DOHH2 (cell line): ENCODE measurements at regions not wholly inside any gene's neighbourhood (a gene's known extent, or its start where the extent isn't known, plus 50 kb on each side); places are given as distances from the start of the nearest gene placed in this dataset.

Experiments used
- H3F3A ChIP-seq: fragments of 200-600 bp; sonication (generic), shearing (Covaris generic); 2 replicates; pipeline ENCODE4 v1.6.0; 2016; ENCODE audit warnings: antibody characterized with exemption, mild to moderate bottlenecking; ENCODE audit not compliant: control insufficient read depth, insufficient read depth
- H3K27ac ChIP-seq: fragments of 200-600 bp; sonication (generic); 2 replicates; pipeline ENCODE4 v1.5.1; 2014; ENCODE audit warnings: low read depth, mild to moderate bottlenecking, low read length, moderate library complexity
- H3K27me3 ChIP-seq: fragments of 200-600 bp; sonication (generic); 2 replicates; pipeline ENCODE4 v1.6.1; 2014; ENCODE audit warnings: mild to moderate bottlenecking, low read length, mixed read lengths; ENCODE audit not compliant: control insufficient read depth
- H3K36me3 ChIP-seq: fragments of 200-600 bp; sonication (generic); 2 replicates; pipeline ENCODE4 v1.6.1; 2014; ENCODE audit warnings: mild to moderate bottlenecking, low read length, moderate library complexity, mixed read lengths; ENCODE audit not compliant: control insufficient read depth
- H3K4me1 ChIP-seq: fragments of 200-600 bp; sonication (generic); 2 replicates; pipeline ENCODE4 v1.6.1; 2014; ENCODE audit warnings: mild to moderate bottlenecking, low read length, mixed read lengths; ENCODE audit not compliant: control insufficient read depth
- H3K4me2 ChIP-seq: fragments of 200-600 bp; sonication (generic); 2 replicates; pipeline ENCODE4 v1.6.0; 2014; ENCODE audit warnings: mild to moderate bottlenecking, low read length, moderate library complexity
- H3K4me3 ChIP-seq: fragments of 200-600 bp; sonication (generic); 2 replicates; pipeline ENCODE4 v1.5.1; 2014; ENCODE audit warnings: mild to moderate bottlenecking, low read length, mixed read lengths
- H3K79me2 ChIP-seq: fragments of 200-600 bp; sonication (generic); 2 replicates; pipeline ENCODE4 v1.6.1; 2014; ENCODE audit warnings: mild to moderate bottlenecking, low read length, mixed read lengths; ENCODE audit not compliant: control insufficient read depth
- H3K9me2 ChIP-seq: fragments of 200-600 bp; sonication (generic); replicated peaks from 2 replicates; pipeline ENCODE4 v1.6.1; 2014; ENCODE audit warnings: mild to moderate bottlenecking, low read length, mixed read lengths; ENCODE audit not compliant: control insufficient read depth
- H3K9me3 ChIP-seq: fragments of 200-600 bp; sonication (generic); 2 replicates; pipeline ENCODE4 v1.6.1; 2014; ENCODE audit warnings: antibody characterized with exemption, low read length, mixed read lengths; ENCODE audit not compliant: control insufficient read depth, insufficient read depth
- H4K20me1 ChIP-seq: fragments of 200-600 bp; sonication (generic); 2 replicates; pipeline ENCODE4 v1.6.0; 2014; ENCODE audit warnings: low read depth, mild to moderate bottlenecking, antibody characterized with exemption, low read length, moderate library complexity; ENCODE audit not compliant: control insufficient read depth, insufficient read depth
- EZH2phosphoT487 ChIP-seq: fragments of 200-600 bp; sonication (generic); IDR thresholded peaks from 2 replicates; pipeline ENCODE4 v1.6.1; 2017; ENCODE audit warnings: borderline replicate concordance, mild to moderate bottlenecking, antibody characterized with exemption, low read length, moderate library complexity, mixed read lengths
- TF ChIP-seq, protein P1 (sequence below): fragments of 200-600 bp; sonication (generic); IDR thresholded peaks from one replicate; pipeline ENCODE4 v1.5.1; 2014; ENCODE audit warnings: antibody characterized with exemption, mild to moderate bottlenecking, low read depth, low read length; ENCODE audit not compliant: poor library complexity, severe bottlenecking

DNA sequence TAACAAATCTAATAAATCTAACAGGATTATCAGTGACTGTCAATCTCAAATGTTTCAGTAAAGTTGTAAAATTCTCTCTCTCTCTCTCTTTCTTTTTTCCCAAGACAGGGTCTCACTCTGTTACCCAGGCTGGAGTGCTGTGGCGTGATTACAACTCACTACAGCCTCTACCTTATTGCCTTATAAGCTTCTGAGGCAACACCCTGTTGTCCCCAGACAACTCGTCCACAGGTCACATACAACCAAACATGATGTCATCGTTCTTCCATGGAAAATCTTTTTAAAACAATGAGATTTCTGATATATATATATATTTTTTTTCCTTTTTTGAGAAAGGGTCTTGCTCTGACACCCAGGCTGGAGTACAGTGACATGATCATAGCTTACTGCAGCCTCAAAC lies 151.4 kb upstream of the RGS6 start:
- Histone ChIP-seq H3K9me2 (no peaks in the 10 kb centered on the region), H4K20me1 (no peaks in the 10 kb centered on the region), H3K27me3 (no peaks in the 10 kb centered on the region), H3K36me3 (no peaks in the 10 kb centered on the region), H3F3A (no peaks in the 10 kb centered on the region), H3K9me3 (no peaks in the 10 kb centered on the region), H3K4me1 (no peaks in the 10 kb centered on the region), H3K79me2 (no peaks in the 10 kb centered on the region), H3K4me3 (no peak overlapping the region), H3K27ac (no peak overlapping the region), H3K4me2 (no peak overlapping the region)
- TF ChIP-seq EZH2phosphoT487: no peak
- TF ChIP-seq, protein P1, sequence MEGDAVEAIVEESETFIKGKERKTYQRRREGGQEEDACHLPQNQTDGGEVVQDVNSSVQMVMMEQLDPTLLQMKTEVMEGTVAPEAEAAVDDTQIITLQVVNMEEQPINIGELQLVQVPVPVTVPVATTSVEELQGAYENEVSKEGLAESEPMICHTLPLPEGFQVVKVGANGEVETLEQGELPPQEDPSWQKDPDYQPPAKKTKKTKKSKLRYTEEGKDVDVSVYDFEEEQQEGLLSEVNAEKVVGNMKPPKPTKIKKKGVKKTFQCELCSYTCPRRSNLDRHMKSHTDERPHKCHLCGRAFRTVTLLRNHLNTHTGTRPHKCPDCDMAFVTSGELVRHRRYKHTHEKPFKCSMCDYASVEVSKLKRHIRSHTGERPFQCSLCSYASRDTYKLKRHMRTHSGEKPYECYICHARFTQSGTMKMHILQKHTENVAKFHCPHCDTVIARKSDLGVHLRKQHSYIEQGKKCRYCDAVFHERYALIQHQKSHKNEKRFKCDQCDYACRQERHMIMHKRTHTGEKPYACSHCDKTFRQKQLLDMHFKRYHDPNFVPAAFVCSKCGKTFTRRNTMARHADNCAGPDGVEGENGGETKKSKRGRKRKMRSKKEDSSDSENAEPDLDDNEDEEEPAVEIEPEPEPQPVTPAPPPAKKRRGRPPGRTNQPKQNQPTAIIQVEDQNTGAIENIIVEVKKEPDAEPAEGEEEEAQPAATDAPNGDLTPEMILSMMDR: no peak

GRCh38 chr14:71783088-71783487 lies 149.1 kb upstream of the RGS6 start:
- Histone ChIP-seq H3K79me2 (no peaks in the 10 kb centered on the region), H3K4me2 (no peak overlapping the region), H3K36me3 (no peaks in the 10 kb centered on the region), H3K4me3 (no peak overlapping the region), H3K9me2 (no peaks in the 10 kb centered on the region), H4K20me1 (no peaks in the 10 kb centered on the region), H3K27ac (no peak overlapping the region), H3K4me1 (no peaks in the 10 kb centered on the region), H3K27me3 (no peaks in the 10 kb centered on the region), H3F3A (no peaks in the 10 kb centered on the region), H3K9me3 (no peaks in the 10 kb centered on the region)
- TF ChIP-seq, protein P1: no peak
- TF ChIP-seq EZH2phosphoT487: no peak

- H3K9me2 ChIP-seq: no peaks in the 10 kb centered on the region
- H3K27me3 ChIP-seq: no peaks in the 10 kb centered on the region
- H3K4me1 ChIP-seq: no peaks in the 10 kb centered on the region
- no peaks in the 10 kb centered on the region for H4K20me1 ChIP-seq
- H3K36me3 ChIP-seq: no peaks in the 10 kb centered on the region
- H3F3A ChIP-seq: no peaks in the 10 kb centered on the region
- H3K4me3 ChIP-seq: no peak overlapping the region
- TF ChIP-seq EZH2phosphoT487: no peak
- TF ChIP-seq, protein P1: no peak
- H3K79me2 ChIP-seq: no peaks in the 10 kb centered on the region
- no peaks in the 10 kb centered on the region for H3K9me3 ChIP-seq
- no peak overlapping the region for H3K27ac ChIP-seq
- no peak overlapping the region for H3K4me2 ChIP-seq
Observed at GRCh38 chr14:71783786-71784185, 148.4 kb upstream of the RGS6 start.

DNA sequence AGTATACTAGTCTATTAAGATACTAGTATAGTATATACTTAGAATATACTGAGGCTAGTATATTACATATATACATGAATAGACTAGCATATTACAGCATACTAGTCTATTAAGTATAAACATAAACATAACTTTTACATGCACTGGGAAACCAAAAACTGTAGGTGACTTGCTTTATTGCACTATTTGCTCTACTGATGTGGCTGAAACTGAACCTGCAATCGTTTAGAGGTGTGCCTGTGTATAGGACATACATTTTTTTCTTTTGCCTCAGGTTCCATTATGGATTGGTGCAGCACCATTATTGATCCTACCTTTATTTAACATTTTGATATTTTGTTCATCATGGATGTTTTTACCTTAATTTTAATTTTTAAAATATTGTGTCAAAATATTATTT lies 143.2 kb upstream of the RGS6 start:
- H3F3A ChIP-seq: no peaks in the 10 kb centered on the region
- no peaks in the 10 kb centered on the region for H3K27me3 ChIP-seq
- H3K79me2 ChIP-seq: no peaks in the 10 kb centered on the region

More for the DNA sequence above, 143.2 kb upstream of the RGS6 start:
- Histone ChIP-seq H3K9me2 (no peaks in the 10 kb centered on the region), H3K9me3 (no peaks in the 10 kb centered on the region), H4K20me1 (no peaks in the 10 kb centered on the region), H3K4me2 (no peak overlapping the region), H3K36me3 (no peaks in the 10 kb centered on the region), H3K4me3 (no peak overlapping the region), H3K4me1 (no peaks in the 10 kb centered on the region), H3K27ac (no peak overlapping the region)
- TF ChIP-seq EZH2phosphoT487: no peak
- TF ChIP-seq, protein P1: no peak
